SIG-M5 treated with dmso at 0.1 percent for 504 hours (cell line): ENCODE measurements at regions not wholly inside any gene's neighbourhood (a gene's known extent, or its start where the extent isn't known, plus 50 kb on each side); places are given as distances from the start of the nearest gene placed in this dataset.

ENCODE experiments used
- DNase-seq: peaks from one replicate; lab custom pipeline; 2025; ENCODE audit not compliant: unreplicated experiment; lab: John Stamatoyannopoulos, UW

DNA sequence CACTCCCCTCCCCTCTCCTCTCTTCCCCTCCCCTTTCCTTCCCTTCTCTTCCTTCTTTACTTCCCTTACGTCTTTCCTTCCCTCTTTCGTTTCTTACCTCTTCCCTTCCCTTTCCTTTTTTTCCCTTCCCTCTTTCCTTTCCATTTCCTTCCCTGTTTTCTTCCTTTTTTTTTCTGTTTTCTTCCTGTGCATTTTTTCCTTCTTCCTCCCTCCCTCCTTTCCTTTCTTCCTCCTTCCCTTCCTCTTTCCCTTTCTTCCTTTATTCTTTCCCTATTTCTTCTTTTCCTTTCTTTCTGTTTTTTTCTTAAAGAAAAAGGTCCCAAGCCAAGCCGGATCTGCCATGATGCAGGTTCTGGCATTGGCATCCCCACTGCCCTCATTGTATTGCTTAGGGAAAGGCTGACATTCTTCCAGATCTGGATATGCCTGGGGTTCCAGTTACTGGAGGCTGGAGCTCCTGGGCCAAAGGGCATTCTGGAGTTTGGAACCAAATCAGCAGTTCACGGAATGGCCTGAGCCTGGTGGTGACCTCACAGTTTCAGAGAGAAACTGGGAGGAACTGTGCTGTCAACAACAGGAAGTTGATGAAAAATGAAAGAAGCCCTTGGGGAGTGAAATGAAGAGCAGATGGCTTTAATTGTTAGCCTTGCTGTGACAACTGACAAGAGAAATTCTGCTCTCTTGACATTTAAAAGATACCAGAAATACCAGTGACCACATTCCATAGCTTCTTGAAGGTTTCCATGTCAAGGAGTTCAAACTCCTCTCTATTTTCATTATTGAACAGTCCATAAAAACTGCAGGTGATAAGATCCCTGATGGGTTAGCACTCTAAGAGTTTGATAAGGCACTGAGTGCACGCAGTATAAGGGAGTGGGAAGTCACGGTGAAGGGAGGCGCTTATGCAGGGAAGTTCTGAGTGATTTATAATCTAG is 622.1 kb downstream of the SPRY1 start:
- peak; percentile 13 for DNase-seq

GRCh38 chr4:124019749-124020549 is 623.4 kb downstream of the SPRY1 start:
- no peak for DNase-seq

- DNase-seq: no peak
These were observed 628.4 kb downstream of the SPRY1 start for GRCh38 chr4:124025000-124025399.

DNA sequence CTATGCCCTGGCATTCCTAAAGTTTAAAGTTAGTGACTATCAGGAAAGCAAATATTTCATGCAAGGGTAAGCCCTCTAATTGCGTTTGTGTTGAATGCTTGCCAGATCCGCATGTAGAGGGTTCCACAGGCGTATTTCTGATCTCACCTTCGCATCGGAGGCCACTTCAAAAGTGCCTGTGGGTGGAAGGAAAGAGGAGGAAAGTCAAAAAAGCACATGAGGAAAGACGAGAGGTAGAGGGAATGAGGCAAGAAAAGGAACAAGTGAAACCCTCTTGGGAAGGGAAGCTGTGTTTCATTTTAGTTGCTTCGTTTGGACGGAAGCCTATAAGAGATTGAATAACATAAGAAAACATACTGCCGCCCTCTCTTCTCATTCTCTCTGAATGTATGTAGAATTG is 628.8 kb downstream of the SPRY1 start:
- DNase-seq: no peak

- no peak for DNase-seq
These were observed 631.6 kb downstream of the SPRY1 start for GRCh38 chr4:124028182-124028581.

- no peak for DNase-seq
These were observed 633.6 kb downstream of the SPRY1 start for GRCh38 chr4:124030147-124030546.

DNA sequence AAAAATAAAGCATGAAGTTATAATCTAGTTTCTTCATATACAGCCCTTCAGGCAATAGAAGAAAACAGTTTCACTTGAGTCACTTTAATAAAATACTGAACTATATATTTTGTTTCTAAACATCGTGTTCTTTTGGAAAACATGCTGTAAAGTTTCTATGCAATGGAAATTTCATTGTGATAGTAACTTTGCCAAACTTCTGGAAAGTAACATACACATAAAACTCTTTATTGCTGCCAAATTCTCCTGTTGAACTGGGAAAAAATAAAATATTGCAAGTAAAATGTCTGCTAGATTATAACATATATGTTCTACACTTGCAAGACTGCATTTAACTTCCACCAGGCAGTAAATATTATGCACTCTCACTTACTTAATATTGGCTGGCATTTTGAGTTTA is 635.4 kb downstream of the SPRY1 start:
- no peak for DNase-seq

GRCh38 chr4:124035364-124036041 is 638.9 kb downstream of the SPRY1 start:
- DNase-seq: no peak

- DNase-seq: no peak
These were observed 640.6 kb downstream of the SPRY1 start for GRCh38 chr4:124037236-124037635.

GRCh38 chr4:124044330-124044729 is 647.7 kb downstream of the SPRY1 start:
- DNase-seq: no peak

DNA sequence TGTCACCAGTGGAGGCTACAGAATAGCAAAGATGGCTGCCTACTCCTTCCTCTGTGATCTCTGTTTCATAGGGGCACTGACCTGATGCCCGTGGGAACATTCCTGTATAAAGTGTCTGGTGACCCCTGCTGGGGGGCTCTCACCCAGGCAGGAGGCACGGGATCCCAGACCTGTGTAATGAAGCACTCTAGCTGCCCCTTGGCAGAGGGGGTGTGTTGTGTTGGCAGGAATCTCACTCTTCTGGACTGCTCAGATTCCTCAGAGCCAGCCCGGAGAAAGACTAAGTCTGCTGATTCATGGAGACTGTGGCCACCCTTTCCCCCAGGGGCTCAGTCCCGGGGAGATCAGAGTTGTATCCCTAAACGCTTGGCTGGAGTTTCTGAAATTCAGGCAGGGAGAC is 648.3 kb downstream of the SPRY1 start:
- DNase-seq: no peak

GRCh38 chr4:124046190-124046589 is 649.6 kb downstream of the SPRY1 start:
- DNase-seq: no peak

- no peak for DNase-seq
These were observed 657.4 kb downstream of the SPRY1 start for GRCh38 chr4:124053872-124054538.

DNA sequence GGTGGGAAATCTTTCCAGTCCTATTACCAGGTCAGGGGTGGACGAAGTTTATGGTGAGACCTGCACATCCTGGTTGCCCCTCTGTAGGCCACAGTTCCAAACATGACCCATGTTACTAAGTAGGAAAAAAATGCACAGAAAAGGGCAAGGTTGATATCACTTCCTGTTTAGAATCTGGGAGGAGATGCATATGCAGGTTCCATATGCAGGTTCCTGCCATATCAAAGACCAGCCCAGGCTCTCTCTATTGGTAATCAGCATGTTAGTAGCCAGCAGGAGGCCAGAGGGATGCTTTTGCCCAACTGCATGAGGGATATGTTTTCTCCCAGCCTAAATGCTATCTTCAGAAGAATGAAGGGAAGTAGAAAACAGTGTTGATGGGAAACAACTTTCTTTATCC is 657.2 kb downstream of the ANKRD50 start:
- no peak for DNase-seq

DNA sequence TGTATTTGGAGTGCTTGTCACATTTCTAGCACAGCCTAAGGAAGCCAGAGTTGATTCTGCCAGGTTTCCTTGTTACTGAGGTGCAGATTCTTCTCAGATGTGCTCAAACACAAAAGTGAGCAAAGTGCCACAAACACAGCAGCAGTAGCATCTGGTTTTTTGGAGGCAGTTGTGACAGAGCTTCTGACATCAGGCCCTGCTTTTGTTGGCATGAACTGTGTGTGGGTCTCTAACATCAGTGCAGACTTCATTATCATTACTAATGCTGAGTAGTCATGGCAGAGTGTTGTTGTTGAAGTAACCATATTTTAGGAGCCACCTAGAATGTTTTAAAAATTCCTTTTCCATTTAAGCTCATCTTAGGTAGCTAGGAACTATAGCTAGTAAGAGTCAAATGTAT is 656.6 kb downstream of the ANKRD50 start:
- no peak for DNase-seq

- peak; percentile 59 for DNase-seq
These were observed 652.1 kb downstream of the ANKRD50 start for GRCh38 chr4:124060261-124060918.

- no peak for DNase-seq
These were observed 651.1 kb downstream of the ANKRD50 start for GRCh38 chr4:124061413-124061812.

- no peak for DNase-seq
These were observed 647.1 kb downstream of the ANKRD50 start for GRCh38 chr4:124065422-124065821.

GRCh38 chr4:124065936-124066335 is 646.6 kb downstream of the ANKRD50 start:
- DNase-seq: no peak

- DNase-seq: no peak
These were observed 645.9 kb downstream of the ANKRD50 start for GRCh38 chr4:124066595-124066994.
